ENCODE measurements at regions not wholly inside any gene's neighbourhood (a gene's known extent, or its start where the extent isn't known, plus 50 kb on each side); places are given as distances from the start of the nearest gene placed in this dataset.

DNA sequence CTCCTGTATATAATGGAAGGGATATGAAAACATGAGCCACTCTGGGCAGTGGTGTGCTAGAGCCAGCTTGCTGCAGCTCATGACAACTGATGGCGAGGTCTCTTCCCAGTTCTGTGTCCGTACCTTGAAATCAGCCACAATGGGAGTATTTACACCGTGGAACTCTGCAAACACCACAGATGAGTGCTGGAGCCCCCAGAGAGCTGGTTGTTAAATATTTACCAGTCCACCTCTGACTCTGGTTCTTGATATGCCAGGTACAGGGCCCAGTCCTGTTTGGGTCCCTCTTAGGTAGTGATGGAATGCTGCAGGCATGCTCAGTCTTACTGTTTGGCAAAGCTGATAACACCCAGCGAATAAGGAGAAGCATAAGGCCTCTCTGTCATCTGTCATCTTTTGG is 116.1 kb upstream of the GLI2 start:
- TF ChIP-seq, protein P1, sequence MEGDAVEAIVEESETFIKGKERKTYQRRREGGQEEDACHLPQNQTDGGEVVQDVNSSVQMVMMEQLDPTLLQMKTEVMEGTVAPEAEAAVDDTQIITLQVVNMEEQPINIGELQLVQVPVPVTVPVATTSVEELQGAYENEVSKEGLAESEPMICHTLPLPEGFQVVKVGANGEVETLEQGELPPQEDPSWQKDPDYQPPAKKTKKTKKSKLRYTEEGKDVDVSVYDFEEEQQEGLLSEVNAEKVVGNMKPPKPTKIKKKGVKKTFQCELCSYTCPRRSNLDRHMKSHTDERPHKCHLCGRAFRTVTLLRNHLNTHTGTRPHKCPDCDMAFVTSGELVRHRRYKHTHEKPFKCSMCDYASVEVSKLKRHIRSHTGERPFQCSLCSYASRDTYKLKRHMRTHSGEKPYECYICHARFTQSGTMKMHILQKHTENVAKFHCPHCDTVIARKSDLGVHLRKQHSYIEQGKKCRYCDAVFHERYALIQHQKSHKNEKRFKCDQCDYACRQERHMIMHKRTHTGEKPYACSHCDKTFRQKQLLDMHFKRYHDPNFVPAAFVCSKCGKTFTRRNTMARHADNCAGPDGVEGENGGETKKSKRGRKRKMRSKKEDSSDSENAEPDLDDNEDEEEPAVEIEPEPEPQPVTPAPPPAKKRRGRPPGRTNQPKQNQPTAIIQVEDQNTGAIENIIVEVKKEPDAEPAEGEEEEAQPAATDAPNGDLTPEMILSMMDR (conservative IDR thresholded peaks at IDR 0.05 in 1 of 2, IDR thresholded peaks at IDR 0.05 in 1 of 2; ENCODE audit: low read depth in 1 of 2, low read length in 2 of 2): no peak
- TF ChIP-seq EZH2 (IDR thresholded peaks at IDR 0.05; ENCODE audit: low read length, missing control alignments): no peak
